ENCODE measurements at regions not wholly inside any gene's neighbourhood (a gene's known extent, or its start where the extent isn't known, plus 50 kb on each side); places are given as distances from the start of the nearest gene placed in this dataset.

DNA sequence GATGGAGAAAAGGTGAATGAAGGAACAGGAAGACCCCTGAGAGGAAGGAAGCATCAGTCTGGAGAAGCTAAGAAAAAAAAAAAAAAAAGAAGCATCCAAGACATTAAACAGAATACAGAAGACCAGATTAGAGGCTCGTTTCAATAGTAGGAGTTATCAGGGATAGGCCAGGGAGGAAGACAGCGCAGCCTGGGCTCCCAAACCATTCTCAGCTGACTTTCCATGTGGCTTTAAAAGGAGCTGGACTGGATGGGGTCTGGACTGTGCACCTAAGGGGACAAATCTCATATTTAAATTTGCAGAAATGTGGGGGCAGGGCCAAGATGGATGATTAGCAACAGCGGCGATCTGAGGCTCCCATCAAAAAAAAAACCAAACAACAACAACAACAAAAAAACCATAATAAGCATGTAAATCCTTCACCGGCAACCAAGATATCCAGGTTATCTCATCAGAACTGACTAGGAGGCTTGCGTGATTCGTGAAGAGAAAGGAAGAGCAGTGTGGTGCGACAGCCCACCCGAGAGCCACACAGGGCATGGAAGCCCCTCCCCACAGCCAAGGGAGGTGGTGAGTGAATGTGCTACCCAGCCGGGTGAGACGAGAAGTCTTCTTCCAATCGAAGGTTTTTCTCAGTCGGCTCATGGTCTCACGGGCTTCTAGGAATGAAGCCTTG is 114.9 kb upstream of the ADAMTS16 start:
- no peak overlapping the region for H3K27ac Mint-ChIP-seq (ENCODE audit: unreplicated experiment)
- FAIRE-seq, result no peak

DNA sequence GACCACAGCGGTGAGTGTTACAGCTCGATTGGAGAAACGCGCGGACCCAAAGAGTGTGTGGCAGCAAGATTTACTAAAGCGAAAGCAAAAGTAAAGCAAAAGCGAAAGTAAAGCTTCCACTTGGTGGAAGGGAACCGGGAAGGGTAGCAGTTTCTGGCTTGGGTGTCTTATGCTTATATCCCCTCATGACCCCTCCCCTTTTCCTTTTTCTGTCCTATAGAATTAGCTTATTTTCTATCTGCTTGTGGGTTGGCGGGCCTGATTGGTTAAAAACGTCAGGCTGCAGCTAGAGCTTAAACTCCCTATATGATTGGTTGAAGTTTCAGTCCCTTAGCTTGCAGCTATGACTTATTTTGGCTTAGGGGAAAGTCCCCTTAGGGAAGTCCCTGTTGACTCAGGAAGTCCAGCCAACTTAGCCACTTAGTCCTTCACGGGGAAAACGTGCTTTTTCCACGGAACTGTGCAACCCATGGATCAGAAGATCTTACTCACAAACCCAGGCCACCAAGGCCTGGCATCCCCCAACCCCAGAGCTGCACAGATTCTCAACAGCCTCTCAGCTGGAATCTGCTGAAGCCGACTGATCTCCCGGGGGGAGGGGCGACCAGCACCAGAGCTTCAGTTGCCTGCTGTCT is 114.2 kb upstream of the ADAMTS16 start:
- no peak for FAIRE-seq
- no peak for TF ChIP-seq EZH2 (IDR thresholded peaks at IDR 0.05; ENCODE audit: insufficient read depth, low read length)
- TF ChIP-seq, protein P1, sequence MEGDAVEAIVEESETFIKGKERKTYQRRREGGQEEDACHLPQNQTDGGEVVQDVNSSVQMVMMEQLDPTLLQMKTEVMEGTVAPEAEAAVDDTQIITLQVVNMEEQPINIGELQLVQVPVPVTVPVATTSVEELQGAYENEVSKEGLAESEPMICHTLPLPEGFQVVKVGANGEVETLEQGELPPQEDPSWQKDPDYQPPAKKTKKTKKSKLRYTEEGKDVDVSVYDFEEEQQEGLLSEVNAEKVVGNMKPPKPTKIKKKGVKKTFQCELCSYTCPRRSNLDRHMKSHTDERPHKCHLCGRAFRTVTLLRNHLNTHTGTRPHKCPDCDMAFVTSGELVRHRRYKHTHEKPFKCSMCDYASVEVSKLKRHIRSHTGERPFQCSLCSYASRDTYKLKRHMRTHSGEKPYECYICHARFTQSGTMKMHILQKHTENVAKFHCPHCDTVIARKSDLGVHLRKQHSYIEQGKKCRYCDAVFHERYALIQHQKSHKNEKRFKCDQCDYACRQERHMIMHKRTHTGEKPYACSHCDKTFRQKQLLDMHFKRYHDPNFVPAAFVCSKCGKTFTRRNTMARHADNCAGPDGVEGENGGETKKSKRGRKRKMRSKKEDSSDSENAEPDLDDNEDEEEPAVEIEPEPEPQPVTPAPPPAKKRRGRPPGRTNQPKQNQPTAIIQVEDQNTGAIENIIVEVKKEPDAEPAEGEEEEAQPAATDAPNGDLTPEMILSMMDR (IDR thresholded peaks at IDR 0.05; ENCODE audit: insufficient read depth, low read depth, low read length), result no peak

More for the DNA sequence above, 114.9 kb upstream of the ADAMTS16 start:
- TF ChIP-seq EZH2 (IDR thresholded peaks at IDR 0.05; ENCODE audit: insufficient read depth, low read length), result no peak
- TF ChIP-seq, protein P1 (IDR thresholded peaks at IDR 0.05; ENCODE audit: insufficient read depth, low read depth, low read length), result no peak
- Histone ChIP-seq H3K36me3 (ENCODE audit: insufficient read depth, low read length) (no peaks in the 10 kb centered on the region), H3K4me1 (ENCODE audit: insufficient read depth, low read length) (no peaks in the 10 kb centered on the region), H3K4me3 (ENCODE audit: insufficient read depth, low read depth, low read length) (no peak overlapping the region), H3K79me2 (ENCODE audit: insufficient read depth, low read length) (no peaks in the 10 kb centered on the region), H3K9ac (ENCODE audit: low read length) (no peak overlapping the region), H3K4me2 (ENCODE audit: low read length) (no peak overlapping the region), H3K27ac (ENCODE audit: low read depth, low read length) (no peak overlapping the region), H3K9me3 (ENCODE audit: insufficient read depth, low read depth, low read length) (no peaks in the 10 kb centered on the region), H4K20me1 (ENCODE audit: insufficient read depth, low read length) (no peaks in the 10 kb centered on the region), H2AFZ (ENCODE audit: low read depth, low read length) (no peak overlapping the region), H3K27me3 (ENCODE audit: insufficient read depth, low read length) (no peaks in the 10 kb centered on the region)
- DNase-seq (ENCODE audit: low read depth), result no peak
- no peaks in the 10 kb centered on the region for H3K4me1 Mint-ChIP-seq (ENCODE audit: low read depth, unreplicated experiment)
- no peaks in the 10 kb centered on the region for H3K27me3 Mint-ChIP-seq (ENCODE audit: low read depth, unreplicated experiment)
- H3K4me3 Mint-ChIP-seq (ENCODE audit: unreplicated experiment), result no peak overlapping the region
- no peaks in the 10 kb centered on the region for H3K36me3 Mint-ChIP-seq (ENCODE audit: low read depth, unreplicated experiment)
- H3K9me3 Mint-ChIP-seq (ENCODE audit: unreplicated experiment), result peaks cover 2% of the 10 kb centered on the region

DNA sequence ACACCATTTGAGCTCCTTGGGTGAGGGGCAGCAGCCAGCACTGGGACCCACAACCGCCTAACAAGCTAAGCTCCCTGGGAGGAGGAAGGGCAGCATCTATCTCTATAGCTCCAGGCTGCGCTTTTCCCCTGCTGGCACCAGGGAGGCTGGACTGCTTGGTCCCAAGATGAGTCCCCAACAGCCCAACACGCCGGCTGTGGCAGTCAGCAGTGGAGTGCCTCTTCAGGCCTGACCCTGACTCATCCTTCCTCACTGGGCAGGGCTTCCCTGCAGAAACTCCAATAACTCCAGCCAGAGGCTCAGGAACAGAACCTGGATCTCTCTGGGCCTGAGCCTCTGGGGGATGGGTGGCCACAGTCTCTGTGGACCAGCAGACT is 113.7 kb upstream of the ADAMTS16 start:
- H3K27me3 ChIP-seq (ENCODE audit: insufficient read depth, low read length), result no peaks in the 10 kb centered on the region
- Mint-ChIP-seq H3K4me3 (ENCODE audit: unreplicated experiment) (no peak overlapping the region), H3K27ac (ENCODE audit: unreplicated experiment) (no peak overlapping the region), H3K36me3 (ENCODE audit: low read depth, unreplicated experiment) (no peaks in the 10 kb centered on the region), H3K27me3 (ENCODE audit: low read depth, unreplicated experiment) (no peaks in the 10 kb centered on the region), H3K9me3 (ENCODE audit: unreplicated experiment) (peaks cover 5% of the 10 kb centered on the region), H3K4me1 (ENCODE audit: low read depth, unreplicated experiment) (no peaks in the 10 kb centered on the region)
- TF ChIP-seq EZH2 (IDR thresholded peaks at IDR 0.05; ENCODE audit: insufficient read depth, low read length), result no peak
- TF ChIP-seq, protein P1 (IDR thresholded peaks at IDR 0.05; ENCODE audit: insufficient read depth, low read depth, low read length), result no peak
- no peak overlapping the region for H3K4me2 ChIP-seq (ENCODE audit: low read length)
- no peak overlapping the region for H3K4me3 ChIP-seq (ENCODE audit: insufficient read depth, low read depth, low read length)
- no peaks in the 10 kb centered on the region for H3K36me3 ChIP-seq (ENCODE audit: insufficient read depth, low read length)
- no peak overlapping the region for H3K9ac ChIP-seq (ENCODE audit: low read length)
- H3K4me1 ChIP-seq (ENCODE audit: insufficient read depth, low read length), result no peaks in the 10 kb centered on the region
- no peaks in the 10 kb centered on the region for H3K9me3 ChIP-seq (ENCODE audit: insufficient read depth, low read depth, low read length)
- H3K79me2 ChIP-seq (ENCODE audit: insufficient read depth, low read length), result no peaks in the 10 kb centered on the region
- no peaks in the 10 kb centered on the region for H4K20me1 ChIP-seq (ENCODE audit: insufficient read depth, low read length)
- no peak overlapping the region for H2AFZ ChIP-seq (ENCODE audit: low read depth, low read length)
- no peak overlapping the region for H3K27ac ChIP-seq (ENCODE audit: low read depth, low read length)
- no peak for DNase-seq (ENCODE audit: low read depth)
- FAIRE-seq, result no peak

More for the DNA sequence above, 114.2 kb upstream of the ADAMTS16 start:
- no peak for DNase-seq (ENCODE audit: low read depth)
- Histone ChIP-seq H3K4me3 (ENCODE audit: insufficient read depth, low read depth, low read length) (no peak overlapping the region), H4K20me1 (ENCODE audit: insufficient read depth, low read length) (no peaks in the 10 kb centered on the region), H3K4me2 (ENCODE audit: low read length) (no peak overlapping the region), H3K79me2 (ENCODE audit: insufficient read depth, low read length) (no peaks in the 10 kb centered on the region), H3K27me3 (ENCODE audit: insufficient read depth, low read length) (no peaks in the 10 kb centered on the region), H3K9ac (ENCODE audit: low read length) (no peak overlapping the region), H3K9me3 (ENCODE audit: insufficient read depth, low read depth, low read length) (no peaks in the 10 kb centered on the region), H3K4me1 (ENCODE audit: insufficient read depth, low read length) (no peaks in the 10 kb centered on the region), H3K27ac (ENCODE audit: low read depth, low read length) (no peak overlapping the region), H3K36me3 (ENCODE audit: insufficient read depth, low read length) (no peaks in the 10 kb centered on the region), H2AFZ (ENCODE audit: low read depth, low read length) (no peak overlapping the region)
- Mint-ChIP-seq H3K27ac (ENCODE audit: unreplicated experiment) (no peak overlapping the region), H3K9me3 (ENCODE audit: unreplicated experiment) (peaks cover 5% of the 10 kb centered on the region), H3K36me3 (ENCODE audit: low read depth, unreplicated experiment) (no peaks in the 10 kb centered on the region), H3K4me3 (ENCODE audit: unreplicated experiment) (no peak overlapping the region), H3K4me1 (ENCODE audit: low read depth, unreplicated experiment) (no peaks in the 10 kb centered on the region), H3K27me3 (ENCODE audit: low read depth, unreplicated experiment) (no peaks in the 10 kb centered on the region)
